Erythroblast (primary cell): ENCODE measurements at regions not wholly inside any gene's neighbourhood (a gene's known extent, or its start where the extent isn't known, plus 50 kb on each side); places are given as distances from the start of the nearest gene placed in this dataset.
"Not testable (repeated sequence)": the region's sequence is repeated elsewhere in the genome, so short reads cannot be mapped to it uniquely, and the experiment has no call there.

Source experiments
- GATA1 ChIP-seq: IDR thresholded peaks from 2 replicates; pipeline ENCODE4 v1.6.1; 2011; ENCODE audit warnings: low read depth, mild to moderate bottlenecking, control low read depth, low read length, moderate library complexity
- POLR2A ChIP-seq: IDR thresholded peaks from 2 replicates; pipeline ENCODE4 v1.6.1; 2011; ENCODE audit warnings: mild to moderate bottlenecking, low read length

DNA sequence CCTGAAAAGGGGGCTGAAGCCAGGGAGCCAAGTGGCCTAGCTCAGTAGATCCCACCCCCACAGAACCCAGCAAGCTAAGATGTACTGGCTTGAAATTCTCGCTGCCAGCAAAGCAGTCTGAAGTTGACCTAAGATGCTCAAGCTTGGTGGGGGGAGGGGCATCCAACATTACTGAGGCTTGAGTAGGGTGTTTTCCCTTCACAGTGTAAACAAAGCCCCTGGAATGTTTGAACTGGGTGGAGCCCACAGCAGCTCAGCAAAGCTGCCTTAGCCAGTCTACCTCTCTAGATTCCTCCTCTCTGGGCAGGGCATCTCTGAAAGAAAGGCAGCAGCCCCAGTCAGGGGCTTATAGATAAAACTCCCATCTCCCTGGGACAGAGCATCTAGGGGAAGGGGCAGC, 187.4 kb upstream of the AGTR2 start:
- TF ChIP-seq POLR2A, GATA1: not testable (repeated sequence)
